ENCODE measurements at regions not wholly inside any gene's neighbourhood (a gene's known extent, or its start where the extent isn't known, plus 50 kb on each side); places are given as distances from the start of the nearest gene placed in this dataset.

GRCh38 chr2:184543832-184544231 is 54.5 kb upstream of the ZNF804A start:
- TF ChIP-seq POLR2A (IDR thresholded peaks at IDR 0.05; ENCODE audit: low read depth, low read length) (no peak), TAF1 (IDR thresholded peaks at IDR 0.05; ENCODE audit: borderline replicate concordance, low read depth, low read length) (no peak), POLR2AphosphoS5 (IDR thresholded peaks at IDR 0.05; ENCODE audit: low read depth, low read length) (no peak)
